ENCODE measurements at regions not wholly inside any gene's neighbourhood (a gene's known extent, or its start where the extent isn't known, plus 50 kb on each side); places are given as distances from the start of the nearest gene placed in this dataset.

- no peak for TF ChIP-seq RBBP5 (IDR thresholded peaks at IDR 0.05; ENCODE audit: borderline replicate concordance, low read depth, low read length)
- TF ChIP-seq ASH2L (IDR thresholded peaks at IDR 0.05; ENCODE audit: low read length): no peak
- no peak for TF ChIP-seq SIX5 (IDR thresholded peaks at IDR 0.05; ENCODE audit: low read depth, low read length)
- no peak for TF ChIP-seq POLR2AphosphoS5 (IDR thresholded peaks at IDR 0.05; ENCODE audit: low read depth, low read length)
Measured at GRCh38 chr17:13827118-13827517, 225.4 kb upstream of the HS3ST3A1 start (continued).

Data from H1 (cell line).